Trophoblast cell (in vitro differentiated cells and primary cell): ENCODE measurements at regions not wholly inside any gene's neighbourhood (a gene's known extent, or its start where the extent isn't known, plus 50 kb on each side); places are given as distances from the start of the nearest gene placed in this dataset.

Experiments used
- DNase-seq, 2 donors: peaks; one replicate each; pipeline ENCODE4 v3.0.0-alpha.2; 2016
- H2AFZ ChIP-seq: 2 replicates; pipeline ENCODE4 v1.6.1; 2013; ENCODE audit warnings: low read length, moderate library complexity, mild to moderate bottlenecking; ENCODE audit not compliant: insufficient read depth, poor library complexity
- H2AK5ac ChIP-seq: 2 replicates; pipeline ENCODE4 v1.6.1; 2013; ENCODE audit warnings: mild to moderate bottlenecking, low read length
- H2BK120ac ChIP-seq: 2 replicates; pipeline ENCODE4 v1.6.1; 2013; ENCODE audit warnings: low read length, mild to moderate bottlenecking, moderate library complexity; ENCODE audit not compliant: insufficient read depth, poor library complexity
- H2BK12ac ChIP-seq: 2 replicates; pipeline ENCODE4 v1.6.1; 2013; ENCODE audit warnings: mild to moderate bottlenecking, low read length, moderate library complexity
- H2BK5ac ChIP-seq: 2 replicates; pipeline ENCODE4 v1.6.1; 2013; ENCODE audit warnings: low read length, low read depth, moderate library complexity, mild to moderate bottlenecking; ENCODE audit not compliant: poor library complexity
- H3K14ac ChIP-seq: 2 replicates; pipeline ENCODE4 v1.6.1; 2013; ENCODE audit warnings: mild to moderate bottlenecking, low read length
- H3K18ac ChIP-seq: 2 replicates; pipeline ENCODE4 v1.6.1; 2013; ENCODE audit warnings: mild to moderate bottlenecking, low read length
- H3K23ac ChIP-seq: 2 replicates; pipeline ENCODE4 v1.6.1; 2013; ENCODE audit warnings: low read length
- H3K27ac ChIP-seq: 2 replicates; pipeline ENCODE4 v1.5.1; 2013; ENCODE audit warnings: low read depth, mild to moderate bottlenecking, inconsistent platforms, low read length, moderate library complexity
- H3K27me3 ChIP-seq: 2 replicates; pipeline ENCODE4 v1.6.1; 2013; ENCODE audit warnings: inconsistent platforms, mild to moderate bottlenecking, low read length, moderate library complexity; ENCODE audit not compliant: insufficient read depth
- H3K36me3 ChIP-seq, 2 experiments: 1 replicate in 1 of 2; 2 replicates in 1 of 2; pipeline ENCODE4 v1.6.1; 2013; ENCODE audit warnings: low read length in 2 of 2, mild to moderate bottlenecking in 2 of 2, moderate library complexity in 1 of 2; ENCODE audit not compliant: insufficient read depth in 2 of 2, control insufficient read depth in 1 of 2
- H3K4ac ChIP-seq: 2 replicates; pipeline ENCODE4 v1.6.1; 2013; ENCODE audit warnings: low read depth, mild to moderate bottlenecking, low read length, moderate library complexity
- H3K4me1 ChIP-seq, 2 experiments: 1 replicate in 1 of 2; 2 replicates in 1 of 2; pipeline ENCODE4 v1.6.1; 2013; ENCODE audit warnings: low read length in 2 of 2, mild to moderate bottlenecking in 2 of 2, moderate library complexity in 1 of 2; ENCODE audit not compliant: insufficient read depth in 2 of 2, control insufficient read depth in 1 of 2
- H3K4me2 ChIP-seq: 2 replicates; pipeline ENCODE4 v1.6.1; 2013; ENCODE audit warnings: inconsistent platforms, mild to moderate bottlenecking, low read length, moderate library complexity
- H3K4me3 ChIP-seq: 2 replicates; pipeline ENCODE4 v1.5.1; 2013; ENCODE audit warnings: mild to moderate bottlenecking, low read depth, low read length, inconsistent platforms
- H3K79me1 ChIP-seq: one replicate; pipeline ENCODE4 v1.6.1; 2013; ENCODE audit warnings: low read length
- H3K79me2 ChIP-seq: 2 replicates; pipeline ENCODE4 v1.6.1; 2013; ENCODE audit warnings: low read length, mild to moderate bottlenecking; ENCODE audit not compliant: control insufficient read depth, insufficient read depth, poor library complexity
- H3K9ac ChIP-seq: 2 replicates; pipeline ENCODE4 v1.6.1; 2013; ENCODE audit warnings: mild to moderate bottlenecking, low read length
- H3K9me3 ChIP-seq: 2 replicates; pipeline ENCODE4 v1.6.1; 2013; ENCODE audit warnings: low read depth, mild to moderate bottlenecking, control low read depth, inconsistent platforms, low read length; ENCODE audit not compliant: insufficient read depth
- H4K12ac ChIP-seq: 2 replicates; pipeline ENCODE4 v1.6.1; 2013; ENCODE audit warnings: low read depth, mild to moderate bottlenecking, low read length, moderate library complexity
- H4K8ac ChIP-seq: 2 replicates; pipeline ENCODE4 v1.6.1; 2013; ENCODE audit warnings: low read depth, mild to moderate bottlenecking, low read length, moderate library complexity
- H4K91ac ChIP-seq: one replicate; pipeline ENCODE4 v1.6.1; 2013; ENCODE audit warnings: low read depth, mild to moderate bottlenecking, low read length, moderate library complexity
- WGBS: extraction: QIAGEN DNeasy Blood & Tissue Kit; methylation state at CpG from one replicate; pipeline ENCODE4 v1.1.7; 2013; ENCODE audit warnings: missing lambda C conversion rate; ENCODE audit not compliant: insufficient read length, insufficient coverage; ENCODE audit errors: extremely low coverage; 5-methylcytosine and 5-hydroxymethylcytosine counted together

DNA sequence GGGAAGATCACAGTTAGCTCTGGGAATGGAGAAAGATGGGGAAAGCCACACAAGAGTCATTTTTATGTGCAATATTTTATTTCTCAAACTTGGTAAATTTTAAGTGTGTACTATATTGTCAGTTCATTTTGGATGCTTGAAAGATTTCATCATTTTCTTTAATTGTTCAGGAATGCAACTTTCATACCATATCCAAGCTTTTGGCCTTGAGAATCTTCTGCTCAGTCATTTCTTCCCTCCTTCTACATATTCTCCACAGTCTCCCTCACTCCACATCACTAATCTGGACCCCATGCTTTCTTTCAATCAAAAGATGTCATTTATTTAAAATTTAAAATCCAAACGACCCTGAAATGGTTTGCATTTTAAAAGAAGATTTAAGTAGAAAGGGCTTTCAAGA lies 135.4 kb downstream of the FAM114A2 start:
- no peak overlapping the region for H3K4me3 ChIP-seq
- H2AK5ac ChIP-seq = no peak overlapping the region
- H2BK12ac ChIP-seq = no peak overlapping the region
- WGBS = no CpG with 5 or more reads among the region's 1 CpG
- H3K4me2 ChIP-seq = no peak overlapping the region
- no peak overlapping the region for H3K14ac ChIP-seq
- H4K12ac ChIP-seq = no peak overlapping the region
- no peak overlapping the region for H3K9ac ChIP-seq
- H2BK5ac ChIP-seq = no peak overlapping the region
- H4K8ac ChIP-seq = no peak overlapping the region
- H2AFZ ChIP-seq = no peak overlapping the region
- H3K23ac ChIP-seq = no peak overlapping the region
- no peak overlapping the region for H2BK120ac ChIP-seq
- H3K79me2 ChIP-seq = no peaks in the 10 kb centered on the region
- no peaks in the 10 kb centered on the region for H3K27me3 ChIP-seq
- no peak overlapping the region for H4K91ac ChIP-seq
- no peaks in the 10 kb centered on the region for H3K4me1 ChIP-seq
- no peak overlapping the region for H3K27ac ChIP-seq
- no peaks in the 10 kb centered on the region for H3K9me3 ChIP-seq
- H3K4ac ChIP-seq = no peak overlapping the region
- DNase-seq = no peak
- H3K18ac ChIP-seq = no peak overlapping the region
- no peaks in the 10 kb centered on the region for H3K79me1 ChIP-seq
- H3K36me3 ChIP-seq = no peaks in the 10 kb centered on the region

- no peak overlapping the region for H3K23ac ChIP-seq
- no peaks in the 10 kb centered on the region for H3K36me3 ChIP-seq
- no peaks in the 10 kb centered on the region for H3K9me3 ChIP-seq
- H3K79me1 ChIP-seq = no peaks in the 10 kb centered on the region
- no peak overlapping the region for H3K18ac ChIP-seq
- H3K4ac ChIP-seq = no peak overlapping the region
- H3K4me2 ChIP-seq = no peak overlapping the region
- H4K91ac ChIP-seq = no peak overlapping the region
- no peak overlapping the region for H2AK5ac ChIP-seq
- no peak overlapping the region for H3K9ac ChIP-seq
- no peaks in the 10 kb centered on the region for H3K27me3 ChIP-seq
- no peak overlapping the region for H2AFZ ChIP-seq
- H3K4me1 ChIP-seq = no peaks in the 10 kb centered on the region
- H3K4me3 ChIP-seq = no peak overlapping the region
- WGBS = no CpG with 5 or more reads among the region's 1 CpG
- H2BK5ac ChIP-seq = no peak overlapping the region
- H3K14ac ChIP-seq = no peak overlapping the region
- H2BK12ac ChIP-seq = no peak overlapping the region
- H4K8ac ChIP-seq = no peak overlapping the region
- no peak overlapping the region for H3K27ac ChIP-seq
- no peak overlapping the region for H4K12ac ChIP-seq
- H2BK120ac ChIP-seq = no peak overlapping the region
- no peak for DNase-seq
- H3K79me2 ChIP-seq = no peaks in the 10 kb centered on the region
These were observed 136.7 kb downstream of the FAM114A2 start for GRCh38 chr5:153902016-153902415.

DNA sequence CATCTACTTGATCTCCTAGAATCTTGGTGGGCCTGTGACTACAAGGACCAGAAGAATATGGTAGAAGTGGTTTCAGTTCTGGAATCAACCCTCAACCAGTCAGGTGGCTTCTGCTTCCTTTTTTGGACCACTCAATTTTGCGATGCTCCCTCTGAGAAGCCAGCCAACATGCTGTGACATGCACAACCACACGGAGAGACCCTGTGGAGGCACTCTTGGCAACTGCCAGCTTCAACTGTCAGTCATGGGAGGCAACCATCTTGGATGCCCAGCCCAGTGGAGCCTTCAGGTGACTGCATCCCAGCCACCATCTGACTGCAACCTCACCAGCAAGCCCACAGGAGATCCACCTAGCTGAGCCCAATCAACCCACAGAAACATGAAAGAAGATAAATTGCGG lies 137.3 kb downstream of the FAM114A2 start:
- H3K27ac ChIP-seq = no peak overlapping the region
- no peak overlapping the region for H2AK5ac ChIP-seq
- H2BK5ac ChIP-seq = no peak overlapping the region
- H3K27me3 ChIP-seq = no peaks in the 10 kb centered on the region
- no peak overlapping the region for H3K4ac ChIP-seq
- no peak overlapping the region for H2AFZ ChIP-seq
- H3K14ac ChIP-seq = no peak overlapping the region
- no peaks in the 10 kb centered on the region for H3K36me3 ChIP-seq
- H2BK12ac ChIP-seq = no peak overlapping the region
- H3K79me2 ChIP-seq = no peaks in the 10 kb centered on the region
- H3K4me2 ChIP-seq = no peak overlapping the region
- H3K9ac ChIP-seq = no peak overlapping the region
- WGBS = no CpG with 5 or more reads among the region's 3 CpGs
- H2BK120ac ChIP-seq = no peak overlapping the region
- H3K23ac ChIP-seq = no peak overlapping the region
- no peaks in the 10 kb centered on the region for H3K4me1 ChIP-seq
- H4K8ac ChIP-seq = no peak overlapping the region
- H3K4me3 ChIP-seq = no peak overlapping the region
- H3K9me3 ChIP-seq = no peaks in the 10 kb centered on the region
- DNase-seq = no peak
- no peak overlapping the region for H4K12ac ChIP-seq
- H4K91ac ChIP-seq = no peak overlapping the region
- no peak overlapping the region for H3K18ac ChIP-seq
- H3K79me1 ChIP-seq = no peaks in the 10 kb centered on the region

DNA sequence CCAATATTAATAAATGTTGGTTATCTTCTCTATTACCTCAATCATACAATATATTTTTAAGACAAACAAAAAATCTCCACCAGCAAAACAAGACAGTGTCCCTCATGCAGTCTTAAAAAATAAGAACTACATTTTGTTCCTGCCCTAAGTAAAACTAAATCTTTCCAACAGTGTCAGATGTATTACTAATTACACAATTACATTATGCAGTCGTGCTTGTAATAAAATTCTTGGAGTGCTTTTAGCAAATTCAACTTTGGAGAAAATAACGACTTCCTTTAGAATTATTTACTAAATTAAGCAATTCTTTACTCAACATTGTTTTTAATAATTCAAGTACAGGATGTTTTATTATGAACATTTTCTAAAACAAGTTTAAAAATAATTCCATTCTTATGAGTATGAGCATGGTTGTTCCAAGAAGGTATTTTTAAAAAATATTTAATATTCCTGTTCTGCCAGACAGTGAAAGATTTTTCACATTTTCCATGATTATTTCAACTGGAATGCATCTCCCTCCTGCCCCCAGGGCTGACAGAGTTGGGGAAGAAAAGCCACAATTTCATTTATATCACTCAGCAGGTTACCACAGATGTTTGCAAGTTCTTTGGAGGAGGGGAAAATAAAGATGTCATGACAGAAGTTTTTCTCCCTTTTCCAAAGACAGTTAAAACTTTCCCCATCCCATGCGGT lies 137.9 kb downstream of the FAM114A2 start:
- H3K14ac ChIP-seq = no peak overlapping the region
- no peak overlapping the region for H4K12ac ChIP-seq
- no peak overlapping the region for H3K4me3 ChIP-seq
- no peak overlapping the region for H2BK5ac ChIP-seq
- no peaks in the 10 kb centered on the region for H3K4me1 ChIP-seq
- H2AFZ ChIP-seq = no peak overlapping the region
- no peak overlapping the region for H4K8ac ChIP-seq
- WGBS = no CpG with 5 or more reads among the region's 3 CpGs
- H2AK5ac ChIP-seq = no peak overlapping the region
- H3K4me2 ChIP-seq = no peak overlapping the region
- H3K79me2 ChIP-seq = no peaks in the 10 kb centered on the region
- no peak overlapping the region for H3K4ac ChIP-seq
- H3K79me1 ChIP-seq = no peaks in the 10 kb centered on the region
- no peak overlapping the region for H3K18ac ChIP-seq
- H4K91ac ChIP-seq = no peak overlapping the region
- H2BK120ac ChIP-seq = no peak overlapping the region
- H3K36me3 ChIP-seq = no peaks in the 10 kb centered on the region
- H3K27me3 ChIP-seq = no peaks in the 10 kb centered on the region
- no peak overlapping the region for H3K23ac ChIP-seq
- no peak overlapping the region for H2BK12ac ChIP-seq
- no peak overlapping the region for H3K27ac ChIP-seq
- no peak overlapping the region for H3K9ac ChIP-seq
- DNase-seq = peak; percentile 77 to 97
- no peaks in the 10 kb centered on the region for H3K9me3 ChIP-seq
